ENCODE measurements at regions not wholly inside any gene's neighbourhood (a gene's known extent, or its start where the extent isn't known, plus 50 kb on each side); places are given as distances from the start of the nearest gene placed in this dataset.

GRCh38 chr14:96688629-96689028 is 108.6 kb upstream of the VRK1 start:
- TF ChIP-seq JUN (IDR thresholded peaks at IDR 0.05; ENCODE audit: low read depth, low read length) (no peak), CTCF (IDR thresholded peaks at IDR 0.05; ENCODE audit: control extremely low read depth in 1 of 3, insufficient read depth in 1 of 3, low read depth in 1 of 3, low read length in 3 of 3) (no peak), RXRA (IDR thresholded peaks at IDR 0.05; ENCODE audit: insufficient read depth, low read depth, low read length) (no peak), POLR2A (IDR thresholded peaks at IDR 0.05; ENCODE audit: control extremely low read depth in 1 of 2, low read depth in 2 of 2, low read length in 2 of 2) (no peak), YY1 (IDR thresholded peaks at IDR 0.05; ENCODE audit: low read depth, low read length) (no peak), SUZ12 (IDR thresholded peaks at IDR 0.05; ENCODE audit: low read length) (no peak), TAF1 (IDR thresholded peaks at IDR 0.05; ENCODE audit: low read depth, low read length) (no peak), JUND (IDR thresholded peaks at IDR 0.05; ENCODE audit: low read length) (no peak), EZH2 (IDR thresholded peaks at IDR 0.05; ENCODE audit: low read depth, low read length, severe bottlenecking) (no peak), ZNF274 (IDR thresholded peaks at IDR 0.05; ENCODE audit: borderline replicate concordance, extremely low read depth, low read length) (no peak), SIN3A (conservative IDR thresholded peaks at IDR 0.05 in 1 of 2, IDR thresholded peaks at IDR 0.05 in 1 of 2; ENCODE audit: low read depth in 1 of 2, low read length in 2 of 2) (no peak), POLR2AphosphoS5 (IDR thresholded peaks at IDR 0.05; ENCODE audit: low read depth, low read length) (no peak)
